HG03097 (cell line): ENCODE measurements at regions not wholly inside any gene's neighbourhood (a gene's known extent, or its start where the extent isn't known, plus 50 kb on each side); places are given as distances from the start of the nearest gene placed in this dataset.

Source experiments
- ATAC-seq: cut with Tn5 transposase; IDR thresholded peaks from one replicate; pipeline ENCODE4 v1.9.1; 2021; ENCODE audit not compliant: unreplicated experiment, low FRiP score

DNA sequence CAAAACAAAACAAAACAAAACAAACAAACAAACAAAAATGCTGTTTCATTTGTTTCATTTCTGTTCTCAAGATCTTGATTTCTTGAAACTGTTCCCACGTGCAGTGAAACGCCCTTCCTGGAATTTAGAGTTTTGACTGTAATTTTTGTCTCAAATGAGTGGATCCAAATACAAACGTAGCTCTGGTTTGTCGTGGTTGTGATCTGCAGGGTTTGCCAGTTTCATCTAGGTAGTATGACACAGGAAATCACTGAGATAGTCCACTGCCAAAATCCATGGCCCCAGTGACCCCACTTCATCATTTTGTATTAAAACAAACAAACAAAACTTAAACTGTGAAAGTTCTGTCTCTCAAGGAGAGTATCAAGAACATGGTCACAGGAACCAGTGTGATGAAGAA is 838.6 kb downstream of the BCL11B start:
- ATAC-seq, result no peak

DNA sequence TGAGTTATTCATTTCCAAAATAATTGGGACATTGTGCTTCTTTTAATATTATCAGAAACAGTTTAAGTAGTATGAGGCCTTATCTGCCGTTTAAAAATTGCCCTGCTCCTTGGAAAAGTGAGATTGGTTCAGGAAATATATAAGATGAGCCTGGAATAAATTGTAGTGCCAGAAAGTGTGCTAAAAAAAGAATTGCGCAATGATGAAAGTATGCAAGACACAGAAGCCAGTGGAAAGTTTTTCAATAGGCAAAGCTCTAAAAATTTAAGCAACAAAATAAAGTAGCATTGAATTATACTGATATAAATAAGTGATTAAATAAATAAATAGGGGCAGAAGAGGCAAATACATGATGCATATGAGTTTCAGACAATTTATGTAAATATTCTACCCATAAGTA is 834.9 kb downstream of the BCL11B start:
- ATAC-seq, result no peak

DNA sequence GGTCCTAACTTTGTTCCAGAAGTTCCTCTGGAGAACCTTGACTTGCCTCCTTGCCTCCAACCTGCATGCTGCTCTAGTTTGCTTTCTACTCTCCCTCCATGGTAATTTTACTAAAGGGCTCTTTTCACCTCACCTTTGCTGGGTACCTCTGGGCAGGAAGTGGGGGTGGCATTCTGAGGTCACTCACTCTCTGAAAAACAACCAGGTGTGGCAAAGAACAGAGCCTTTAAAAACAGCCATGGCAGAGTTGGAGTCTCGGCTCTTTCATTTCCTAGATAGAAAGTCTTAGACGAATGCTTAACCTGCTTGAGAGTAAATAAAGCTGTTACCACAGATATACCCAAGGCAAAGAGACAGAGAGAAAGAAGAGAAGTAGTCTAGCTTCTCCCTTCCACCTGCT is 827.9 kb downstream of the BCL11B start:
- ATAC-seq, result no peak

DNA sequence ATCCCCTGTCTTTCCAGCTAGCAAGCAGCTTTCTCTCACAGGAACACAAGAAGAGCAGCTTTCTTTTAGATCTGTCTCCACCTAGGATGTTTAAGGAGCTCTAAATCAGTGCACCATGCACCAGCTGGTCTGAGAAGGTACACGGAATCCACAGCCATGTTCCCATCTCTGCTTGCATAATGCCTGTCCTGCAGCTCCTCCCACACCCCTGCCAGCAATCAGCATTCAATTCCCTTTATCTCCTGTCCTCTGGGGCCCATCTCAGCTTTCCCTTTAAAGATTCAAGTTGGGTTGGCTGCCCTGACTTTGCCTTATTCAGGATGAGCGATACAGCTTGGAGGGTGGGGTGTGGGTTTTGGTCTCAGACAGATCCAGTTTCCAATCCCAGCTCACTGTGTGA is 826.3 kb downstream of the BCL11B start:
- ATAC-seq, result no peak

GRCh38 chr14:98446508-98446907 is 825.5 kb downstream of the BCL11B start:
- ATAC-seq, result no peak

- ATAC-seq, result no peak
These were observed 815.8 kb downstream of the BCL11B start for GRCh38 chr14:98456231-98456630.

GRCh38 chr14:98458702-98459101 is 813.3 kb downstream of the BCL11B start:
- ATAC-seq, result no peak

DNA sequence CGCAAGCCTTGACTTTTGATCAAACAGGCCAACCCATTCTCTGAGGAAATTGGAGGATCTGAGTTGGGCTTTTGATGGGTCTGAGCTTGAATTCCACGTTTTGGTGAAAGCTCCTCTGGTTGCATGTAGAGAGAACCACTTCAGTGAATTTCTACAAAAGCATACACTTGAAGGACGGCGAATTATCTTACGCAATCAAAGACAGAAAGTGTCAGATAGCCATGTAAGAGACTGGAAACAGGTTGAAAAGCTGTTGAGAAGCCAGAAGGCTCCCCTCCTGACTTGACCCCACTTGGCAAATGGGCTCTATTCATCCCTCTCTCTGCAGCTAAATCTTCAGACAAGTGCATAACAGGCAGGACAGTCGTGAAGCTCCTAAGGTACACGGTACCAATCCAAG is 809.1 kb downstream of the BCL11B start:
- no peak for ATAC-seq

DNA sequence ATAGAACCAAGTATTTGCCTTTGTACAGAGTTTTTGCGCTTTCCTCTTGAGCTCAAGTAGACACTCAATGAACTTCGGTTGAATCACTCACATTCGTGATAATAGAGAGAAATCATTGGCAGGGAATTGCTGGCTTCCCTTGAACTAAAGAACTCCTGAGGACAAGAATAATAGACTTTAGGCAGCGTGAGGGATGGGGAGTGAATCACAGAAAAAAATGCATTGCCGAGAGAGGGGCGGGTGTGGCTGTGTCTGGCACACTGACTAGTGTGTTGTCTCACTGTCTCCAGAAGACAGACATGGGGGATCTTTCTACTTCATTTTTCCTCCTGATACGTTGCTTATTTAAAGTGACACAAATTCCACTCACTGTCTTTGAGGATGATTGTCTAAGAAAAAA is 805.2 kb downstream of the BCL11B start:
- ATAC-seq, result no peak

DNA sequence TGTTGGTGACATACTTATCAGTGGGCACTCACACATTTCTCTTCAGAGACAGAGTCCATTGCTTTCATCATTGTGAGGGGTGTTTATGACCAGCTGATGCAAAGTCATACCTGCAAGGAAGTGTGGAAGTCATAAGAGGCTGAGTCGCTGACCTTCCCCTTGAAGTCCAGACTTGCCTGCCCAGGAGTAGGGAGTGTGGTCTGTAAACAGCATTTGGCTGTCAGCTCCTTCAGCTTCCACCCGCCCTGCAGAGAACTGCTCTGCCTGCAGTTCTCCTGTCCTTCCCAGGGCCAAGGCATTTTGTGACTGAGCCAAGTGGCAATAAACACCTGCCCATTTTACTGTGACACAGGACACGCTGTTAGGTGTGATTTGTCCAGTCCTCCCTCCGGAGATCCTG is 801.3 kb downstream of the BCL11B start:
- ATAC-seq, result no peak

GRCh38 chr14:98474900-98475299 is 797.1 kb downstream of the BCL11B start:
- ATAC-seq, result no peak

DNA sequence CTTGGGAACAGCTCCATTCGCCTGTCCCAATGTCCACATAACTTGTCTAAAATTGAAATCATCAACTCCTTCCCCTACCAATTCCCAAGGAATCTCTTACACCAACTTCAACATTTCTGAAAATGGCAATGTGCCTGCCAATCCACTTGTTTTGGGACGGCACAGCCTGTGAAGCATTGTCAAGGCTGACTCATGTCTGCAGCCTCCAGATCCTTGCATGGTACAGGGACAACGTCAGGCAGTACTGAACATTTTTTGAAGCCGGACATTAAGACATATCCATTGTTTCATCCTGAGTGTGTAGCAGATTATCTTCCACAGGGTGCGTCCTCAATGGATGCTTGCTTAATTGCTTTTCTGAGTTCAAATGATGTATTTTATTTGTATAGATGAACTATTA is 794.1 kb downstream of the BCL11B start:
- ATAC-seq, result no peak

DNA sequence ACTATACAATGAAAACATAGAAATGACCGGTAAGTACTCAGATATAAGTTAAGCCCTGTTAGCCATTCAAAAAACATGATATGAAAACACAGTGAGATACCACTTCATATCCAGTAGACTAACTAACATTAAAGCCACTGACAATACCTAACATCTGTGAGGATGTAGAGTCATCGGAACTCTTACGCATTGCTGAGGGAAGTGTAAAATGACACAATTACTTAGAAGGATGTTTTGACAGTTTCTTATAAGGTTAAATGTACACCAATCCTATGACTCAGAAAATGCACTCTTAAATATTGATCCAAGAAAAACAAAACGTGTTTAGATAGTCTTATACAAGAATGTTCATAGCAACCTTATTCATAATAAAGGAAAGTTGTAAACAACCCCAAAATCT is 782.9 kb downstream of the BCL11B start:
- ATAC-seq, result no peak

- ATAC-seq, result no peak
These were observed 777.4 kb downstream of the BCL11B start for GRCh38 chr14:98494582-98494981.

GRCh38 chr14:98498019-98498885 is 773.7 kb downstream of the BCL11B start:
- no peak for ATAC-seq

- ATAC-seq, result no peak
These were observed 770.7 kb downstream of the BCL11B start for GRCh38 chr14:98501335-98501734.

DNA sequence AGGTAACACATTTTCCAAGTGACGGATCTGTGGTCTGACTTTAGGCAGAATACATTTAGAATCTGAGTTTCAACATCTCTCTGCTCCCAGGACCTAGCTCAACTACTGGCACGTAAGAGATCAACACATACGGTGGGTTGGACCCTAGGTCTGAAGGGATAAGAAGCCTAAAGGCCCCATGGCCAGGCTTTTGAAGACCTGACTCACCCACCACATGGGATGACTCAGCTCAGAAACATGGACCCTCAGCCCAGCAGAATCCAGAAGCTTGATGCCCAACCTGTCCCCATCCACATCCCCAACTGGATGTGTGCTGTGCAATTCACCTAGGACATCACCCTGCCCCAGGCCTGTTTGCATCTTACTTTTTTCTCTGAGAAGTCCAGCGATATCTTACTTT is 770.2 kb downstream of the BCL11B start:
- no peak for ATAC-seq

DNA sequence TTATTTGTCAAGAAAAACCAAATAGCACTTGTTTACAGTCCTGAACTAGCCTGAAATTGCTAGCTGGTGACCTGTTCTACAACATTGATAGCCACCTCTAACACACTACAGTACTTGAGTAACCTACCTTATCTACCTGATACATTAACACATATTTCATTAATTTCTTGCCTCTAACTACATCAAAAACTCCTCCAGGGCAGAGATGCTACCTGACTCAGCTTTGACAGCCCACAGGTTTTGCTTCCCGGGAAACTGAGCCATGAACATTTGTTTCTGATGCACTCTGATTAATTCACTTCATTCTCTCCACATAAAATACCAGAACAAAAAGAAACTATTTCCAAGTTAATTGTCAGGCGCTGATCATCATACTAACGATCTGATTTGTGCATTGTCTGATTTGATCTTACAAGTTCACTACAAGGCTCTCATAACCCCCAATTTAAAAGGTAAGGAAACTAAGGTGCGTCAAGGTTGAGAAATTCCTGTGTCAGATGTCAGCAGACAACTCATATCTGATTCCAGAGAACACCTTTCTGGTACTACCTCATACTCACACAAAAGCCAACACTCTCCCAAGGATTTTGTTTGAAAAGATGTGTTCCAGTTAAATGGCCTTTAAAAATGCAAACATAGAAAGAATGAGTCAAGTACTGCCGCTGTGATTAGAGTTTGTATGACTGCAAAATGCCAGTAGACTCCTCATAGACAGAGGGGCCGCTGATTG is 768.7 kb downstream of the BCL11B start:
- ATAC-seq, result no peak

- no peak for ATAC-seq
These were observed 764.7 kb downstream of the BCL11B start for GRCh38 chr14:98507264-98507663.

GRCh38 chr14:98510392-98510791 is 761.6 kb downstream of the BCL11B start:
- ATAC-seq, result no peak

GRCh38 chr14:98512501-98513251 is 759.3 kb downstream of the BCL11B start:
- ATAC-seq, result no peak
